ENCODE measurements at regions not wholly inside any gene's neighbourhood (a gene's known extent, or its start where the extent isn't known, plus 50 kb on each side); places are given as distances from the start of the nearest gene placed in this dataset.

- no peak for TF ChIP-seq CTCF (IDR thresholded peaks at IDR 0.05 in 2 of 3, conservative IDR thresholded peaks at IDR 0.05 in 1 of 3; ENCODE audit: borderline replicate concordance in 1 of 3, insufficient read depth in 1 of 3, low read depth in 2 of 3, low read length in 2 of 3)
- no peak for TF ChIP-seq EGR1 (IDR thresholded peaks at IDR 0.05; ENCODE audit: low read depth)
- TF ChIP-seq EZH2 (IDR thresholded peaks at IDR 0.05), result no peak
- no peak for TF ChIP-seq POLR2A (IDR thresholded peaks at IDR 0.05; ENCODE audit: borderline replicate concordance, extremely low read depth, insufficient read depth, insufficient read length)
- TF ChIP-seq ELF1 (IDR thresholded peaks at IDR 0.05; ENCODE audit: borderline replicate concordance, low read depth), result no peak
These were observed 216.8 kb downstream of the IL15 start for GRCh38 chr4:141853091-141853764.
